ENCODE measurements at regions not wholly inside any gene's neighbourhood (a gene's known extent, or its start where the extent isn't known, plus 50 kb on each side); places are given as distances from the start of the nearest gene placed in this dataset.

GRCh38 chr12:13595536-13596443, 385.6 kb downstream of the GRIN2B start:
- DNase-seq (ENCODE audit: low spot score) = no peak

- DNase-seq (ENCODE audit: low spot score) = no peak
These were observed 386.5 kb downstream of the GRIN2B start for GRCh38 chr12:13594731-13595514.

GRCh38 chr12:13592063-13592942, 389.1 kb downstream of the GRIN2B start:
- no peak for DNase-seq (ENCODE audit: low spot score)

GRCh38 chr12:13591488-13591887, 389.9 kb downstream of the GRIN2B start:
- DNase-seq (ENCODE audit: low spot score) = no peak

GRCh38 chr12:13591059-13591458, 390.3 kb downstream of the GRIN2B start:
- DNase-seq (ENCODE audit: low spot score) = no peak

GRCh38 chr12:13588574-13588973, 392.0 kb downstream of the EMP1 start:
- DNase-seq (ENCODE audit: low spot score) = no peak

GRCh38 chr12:13587721-13588390, 391.3 kb downstream of the EMP1 start:
- no peak for DNase-seq (ENCODE audit: low spot score)

- no peak for DNase-seq (ENCODE audit: low spot score)
These were observed 389.8 kb downstream of the EMP1 start for GRCh38 chr12:13586361-13586760.

- DNase-seq (ENCODE audit: low spot score) = no peak
These were observed 388.0 kb downstream of the EMP1 start for GRCh38 chr12:13584541-13584940.

- no peak for DNase-seq (ENCODE audit: low spot score)
These were observed 387.1 kb downstream of the EMP1 start for GRCh38 chr12:13583630-13584029.

- DNase-seq (ENCODE audit: low spot score) = no peak
These were observed 385.9 kb downstream of the EMP1 start for GRCh38 chr12:13582421-13582820.

- no peak for DNase-seq (ENCODE audit: low spot score)
These were observed 384.5 kb downstream of the EMP1 start for GRCh38 chr12:13581031-13581430.

- no peak for DNase-seq (ENCODE audit: low spot score)
These were observed 383.7 kb downstream of the EMP1 start for GRCh38 chr12:13580206-13580605.

GRCh38 chr12:13576935-13577500, 380.5 kb downstream of the EMP1 start:
- no peak for DNase-seq (ENCODE audit: low spot score)

- DNase-seq (ENCODE audit: low spot score) = no peak
These were observed 377.3 kb downstream of the EMP1 start for GRCh38 chr12:13573698-13574321.

- DNase-seq (ENCODE audit: low spot score) = no peak
These were observed 374.5 kb downstream of the EMP1 start for GRCh38 chr12:13571035-13571434.

- DNase-seq (ENCODE audit: low spot score) = no peak
These were observed 373.6 kb downstream of the EMP1 start for GRCh38 chr12:13570005-13570694.

GRCh38 chr12:13566292-13566691, 369.8 kb downstream of the EMP1 start:
- DNase-seq (ENCODE audit: low spot score) = no peak

GRCh38 chr12:13564266-13564810, 367.8 kb downstream of the EMP1 start:
- no peak for DNase-seq (ENCODE audit: low spot score)

GRCh38 chr12:13563743-13564125, 367.2 kb downstream of the EMP1 start:
- DNase-seq (ENCODE audit: low spot score) = no peak
